ENCODE measurements at regions not wholly inside any gene's neighbourhood (a gene's known extent, or its start where the extent isn't known, plus 50 kb on each side); places are given as distances from the start of the nearest gene placed in this dataset.

DNA sequence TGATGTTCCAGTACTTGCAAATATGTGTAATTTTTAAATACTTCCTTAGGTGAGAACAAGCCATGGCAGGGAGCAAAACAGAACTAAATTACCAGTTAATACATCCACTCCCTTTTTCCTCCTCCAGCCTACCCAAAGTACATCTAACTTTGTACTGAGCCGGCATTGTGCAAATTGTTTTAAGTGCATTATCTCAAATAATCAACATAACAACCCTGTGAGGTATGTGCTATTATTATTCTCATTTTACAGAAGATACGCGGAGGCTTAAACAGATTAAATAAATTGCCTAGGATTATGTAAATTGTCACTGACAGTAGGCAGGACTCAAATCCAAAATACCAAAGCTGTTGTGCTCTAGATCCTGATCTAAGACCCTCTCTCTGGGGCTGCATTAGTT, 55.5 kb upstream of the KLF4 start:
- Histone ChIP-seq H3K27me3 (ENCODE audit: control insufficient read depth in 2 of 2, insufficient read depth in 2 of 2, low read length in 2 of 2) (no peaks in the 10 kb centered on the region), H3K4me2 (replicated peaks; ENCODE audit: extremely low read depth, low read length, poor library complexity, severe bottlenecking) (no peak overlapping the region), H3K79me2 (ENCODE audit: insufficient read depth, low read length) (no peaks in the 10 kb centered on the region), H3K9ac (ENCODE audit: insufficient read depth, low read length, poor library complexity, severe bottlenecking) (no peak overlapping the region), H3K27ac (ENCODE audit: low read depth in 1 of 2, low read length in 2 of 2) (no peak overlapping the region), H4K20me1 (ENCODE audit: insufficient read depth, low read length) (no peaks in the 10 kb centered on the region), H3K4me3 (replicated peaks in 1 of 3; ENCODE audit: low read depth in 2 of 3, low read length in 3 of 3) (no peak overlapping the region), H3K36me3 (replicated peaks in 1 of 2; ENCODE audit: control insufficient read depth in 1 of 2, insufficient read depth in 2 of 2, low read length in 2 of 2) (no peaks in the 10 kb centered on the region), H3K4me1 (ENCODE audit: control insufficient read depth in 1 of 2, insufficient read depth in 2 of 2, low read length in 2 of 2) (peaks cover 24 to 28% of the 10 kb centered on the region in 2 donors), H2AFZ (ENCODE audit: insufficient read depth, low read depth, low read length, poor library complexity, severe bottlenecking) (no peak overlapping the region), H3K9me3 (replicated peaks in 1 of 2; ENCODE audit: control insufficient read depth in 1 of 2, insufficient read depth in 1 of 2, low read length in 2 of 2) (no peaks in the 10 kb centered on the region)
- TF ChIP-seq, protein P1, sequence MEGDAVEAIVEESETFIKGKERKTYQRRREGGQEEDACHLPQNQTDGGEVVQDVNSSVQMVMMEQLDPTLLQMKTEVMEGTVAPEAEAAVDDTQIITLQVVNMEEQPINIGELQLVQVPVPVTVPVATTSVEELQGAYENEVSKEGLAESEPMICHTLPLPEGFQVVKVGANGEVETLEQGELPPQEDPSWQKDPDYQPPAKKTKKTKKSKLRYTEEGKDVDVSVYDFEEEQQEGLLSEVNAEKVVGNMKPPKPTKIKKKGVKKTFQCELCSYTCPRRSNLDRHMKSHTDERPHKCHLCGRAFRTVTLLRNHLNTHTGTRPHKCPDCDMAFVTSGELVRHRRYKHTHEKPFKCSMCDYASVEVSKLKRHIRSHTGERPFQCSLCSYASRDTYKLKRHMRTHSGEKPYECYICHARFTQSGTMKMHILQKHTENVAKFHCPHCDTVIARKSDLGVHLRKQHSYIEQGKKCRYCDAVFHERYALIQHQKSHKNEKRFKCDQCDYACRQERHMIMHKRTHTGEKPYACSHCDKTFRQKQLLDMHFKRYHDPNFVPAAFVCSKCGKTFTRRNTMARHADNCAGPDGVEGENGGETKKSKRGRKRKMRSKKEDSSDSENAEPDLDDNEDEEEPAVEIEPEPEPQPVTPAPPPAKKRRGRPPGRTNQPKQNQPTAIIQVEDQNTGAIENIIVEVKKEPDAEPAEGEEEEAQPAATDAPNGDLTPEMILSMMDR (IDR thresholded peaks at IDR 0.05): no peak
- intact Hi-C loops (cut with micrococcal nuclease): loop anchor here (5.0 to 10.0 kb wide), 3 partner anchors 53 to 90 kb away; no protein-coding TSS in a partner anchor
- H3K27me3 Mint-ChIP-seq (ENCODE audit: low read depth in 3 of 3): peaks cover 0 to 7% (median 0%) of the 10 kb centered on the region in 3 donors
- H3K27ac Mint-ChIP-seq: peak overlapping the region in 1 of 7 donors; percentile 75
- no CpG with 5 or more reads among the region's 3 CpGs for WGBS (ENCODE audit: insufficient coverage)
- no peak for DNase-seq
- H3K4me1 Mint-ChIP-seq: peaks cover 29% of the 10 kb centered on the region
- H3K4me3 Mint-ChIP-seq: no peak overlapping the region
- peaks cover 0 to 5% of the 10 kb centered on the region in 2 donors for H3K36me3 Mint-ChIP-seq
- H3K9me3 Mint-ChIP-seq: peaks cover 0 to 2% (median 0%) of the 10 kb centered on the region in 7 donors

DNA sequence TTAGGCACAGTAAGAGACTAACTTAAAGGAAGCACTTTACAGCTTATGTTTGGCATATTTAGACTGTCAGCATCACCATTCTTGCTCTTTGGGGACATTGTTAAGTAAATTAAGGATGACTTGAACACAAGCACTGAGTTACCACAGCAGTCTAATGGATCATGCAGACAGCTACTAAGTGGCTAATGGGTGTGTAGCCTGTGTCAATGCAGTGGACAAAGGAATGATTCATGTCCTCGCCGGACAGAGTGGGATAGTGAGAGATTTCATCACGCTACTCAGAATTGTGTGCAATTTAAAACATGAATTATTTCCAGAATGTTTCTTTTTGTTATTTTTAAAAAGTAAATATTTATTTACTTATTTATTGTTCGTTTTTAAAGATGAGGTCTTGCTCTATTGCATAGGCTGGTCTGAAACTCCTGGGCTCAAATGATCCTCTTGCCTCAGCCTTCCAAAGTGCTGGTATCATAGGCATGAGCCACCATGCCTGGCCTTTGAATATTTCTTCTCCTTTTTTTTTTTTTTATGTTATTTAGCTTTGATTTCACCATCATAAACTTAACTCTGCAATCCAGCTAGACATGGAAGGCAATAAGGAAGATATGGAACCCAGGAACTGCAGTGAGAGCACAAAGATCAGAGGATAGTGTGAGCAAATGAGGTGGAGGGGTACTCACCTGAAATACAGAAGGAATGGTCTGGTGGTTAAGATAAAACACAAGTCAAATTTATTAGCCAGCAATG, 53.0 kb upstream of the KLF4 start:
- H4K20me1 ChIP-seq (ENCODE audit: insufficient read depth, low read length): no peaks in the 10 kb centered on the region
- no peak overlapping the region for H3K4me2 ChIP-seq (replicated peaks; ENCODE audit: extremely low read depth, low read length, poor library complexity, severe bottlenecking)
- TF ChIP-seq, protein P1 (IDR thresholded peaks at IDR 0.05): no peak
- H3K36me3 ChIP-seq (replicated peaks in 1 of 2; ENCODE audit: control insufficient read depth in 1 of 2, insufficient read depth in 2 of 2, low read length in 2 of 2): no peaks in the 10 kb centered on the region
- H3K9me3 ChIP-seq (replicated peaks in 1 of 2; ENCODE audit: control insufficient read depth in 1 of 2, insufficient read depth in 1 of 2, low read length in 2 of 2): no peaks in the 10 kb centered on the region
- H3K27me3 ChIP-seq (ENCODE audit: control insufficient read depth in 2 of 2, insufficient read depth in 2 of 2, low read length in 2 of 2): no peaks in the 10 kb centered on the region
- peaks cover 3 to 7% of the 10 kb centered on the region in 2 donors for H3K4me1 ChIP-seq (ENCODE audit: control insufficient read depth in 1 of 2, insufficient read depth in 2 of 2, low read length in 2 of 2)
- Mint-ChIP-seq H3K9me3 (peaks cover 0 to under 1% (median 0%) of the 10 kb centered on the region in 7 donors), H3K4me1 (peaks cover 10% of the 10 kb centered on the region), H3K27ac (no peak overlapping the region), H3K27me3 (ENCODE audit: low read depth in 3 of 3) (peaks cover 0 to 3% (median 2%) of the 10 kb centered on the region in 3 donors), H3K4me3 (no peak overlapping the region), H3K36me3 (no peaks in the 10 kb centered on the region)
- no CpG with 5 or more reads among the region's 4 CpGs for WGBS (ENCODE audit: insufficient coverage)
- no peak overlapping the region for H3K27ac ChIP-seq (ENCODE audit: low read depth in 1 of 2, low read length in 2 of 2)
- H2AFZ ChIP-seq (ENCODE audit: insufficient read depth, low read depth, low read length, poor library complexity, severe bottlenecking): no peak overlapping the region
- intact Hi-C loops (cut with micrococcal nuclease): loop anchor here (10.0 kb wide), 2 partner anchors 72 to 92 kb away; no protein-coding TSS in a partner anchor
- no peaks in the 10 kb centered on the region for H3K79me2 ChIP-seq (ENCODE audit: insufficient read depth, low read length)
- no peak overlapping the region for H3K9ac ChIP-seq (ENCODE audit: insufficient read depth, low read length, poor library complexity, severe bottlenecking)
- H3K4me3 ChIP-seq (replicated peaks in 1 of 3; ENCODE audit: low read depth in 2 of 3, low read length in 3 of 3): no peak overlapping the region
- peak in 1 of 3 donors; percentile 6 for DNase-seq

Data from CD14-positive monocyte (primary cell).